HCT116 (cell line): ENCODE measurements at regions not wholly inside any gene's neighbourhood (a gene's known extent, or its start where the extent isn't known, plus 50 kb on each side); places are given as distances from the start of the nearest gene placed in this dataset.

Experiments
- ATAC-seq: fragments of 200-7000 bp; cut with Tn5 transposase; 2 replicates; pipeline ENCODE4 v1.9.1; 2020; ENCODE audit warnings: mild to moderate bottlenecking, moderate library complexity
- BruUV-seq: library from RNA; stranded (reverse); fragments of 400-500 nt; replicated peaks from 2 replicates; lab custom pipeline; 2021; lab: Mats Ljungman, UMichigan
- CTCF ChIA-PET: fragments of 300-600 bp; sonication (Branson Sonifier 250); formaldehyde crosslinking; loops from one replicate; lab custom pipeline; 2021; ENCODE audit warnings: antibody characterized with exemption; lab: Charles Lee
- POLR2A ChIA-PET: fragments of 300-600, 350-600 bp; sonication (Branson Sonifier 250); formaldehyde crosslinking; loops from one replicate; lab custom pipeline; 2021; ENCODE audit warnings: antibody characterized with exemption; lab: Charles Lee
- RAD21 ChIA-PET, 2 experiments: fragments of 300-600 bp; sonication (Branson Sonifier 250); formaldehyde crosslinking; loops; one replicate each; lab custom pipeline; 2023; ENCODE audit warnings: low total read pairs in 2 of 2; ENCODE audit not compliant: uncharacterized antibody in 2 of 2, unreplicated experiment in 2 of 2, low non-redundant PET in 1 of 2; lab: Charles Lee
- DNase-seq: peaks from one replicate; pipeline ENCODE4 v3.0.0-alpha.2; 2010; ENCODE audit warnings: low read depth, low spot score
- H2AFZ ChIP-seq: fragments of 200-600 bp; shearing (Covaris generic), sonication (generic); 2 replicates; pipeline ENCODE4 v1.6.1; 2017; ENCODE audit warnings: low read depth, mixed run types, mixed read lengths, antibody characterized with exemption, low read length; ENCODE audit not compliant: poor library complexity, severe bottlenecking
- H3K27ac ChIP-seq: 2 replicates; pipeline ENCODE4 v1.5.1; 2012; ENCODE audit warnings: low read depth, low read length
- H3K27me3 ChIP-seq: fragments of 200-600 bp; sonication (generic); 2 replicates; pipeline ENCODE4 v1.6.1; 2016; ENCODE audit warnings: mixed run types, low read length, mixed read lengths; ENCODE audit not compliant: insufficient read depth
- H3K36me3 ChIP-seq, 2 experiments: fragments of 200-500 bp in 1 of 2; fragments of 200-600 bp in 1 of 2; sonication (Bioruptor generic) in 1 of 2; sonication (generic) in 1 of 2; 2 replicates each; pipeline versions ENCODE4 v1.5.1 to v1.6.1; 2014 to 2016; ENCODE audit warnings: low read length in 2 of 2, inconsistent platforms in 1 of 2, mixed read lengths in 1 of 2, mixed run types in 1 of 2; ENCODE audit not compliant: insufficient read depth in 2 of 2, control insufficient read depth in 1 of 2
- H3K4me1 ChIP-seq, 2 experiments: fragments of 200-600 bp in 1 of 2; sonication (generic) in 1 of 2; 2 replicates each; pipeline versions ENCODE4 v1.5.1 to v1.6.1; 2012 to 2017; ENCODE audit warnings: low read length in 2 of 2, inconsistent platforms in 1 of 2, mild to moderate bottlenecking in 1 of 2, mixed read lengths in 1 of 2, mixed run types in 1 of 2, moderate library complexity in 1 of 2; ENCODE audit not compliant: insufficient read depth in 2 of 2, control insufficient read depth in 1 of 2
- H3K4me2 ChIP-seq: fragments of 200-600 bp; sonication (generic); 2 replicates; pipeline ENCODE4 v1.6.1; 2017; ENCODE audit warnings: mixed run types, low read length, mixed read lengths
- H3K4me3 ChIP-seq, 2 experiments: fragments of 200-600 bp in 1 of 2; sonication (generic) in 1 of 2; replicated peaks in 1 of 2; 2 replicates each; pipeline ENCODE4 v1.5.1; 2011 to 2016; ENCODE audit warnings: low read length in 2 of 2, control low read depth in 1 of 2, low read depth in 1 of 2, mild to moderate bottlenecking in 1 of 2, mixed read lengths in 1 of 2, mixed run types in 1 of 2
- H3K79me2 ChIP-seq: fragments of 200-600 bp; sonication (generic); 2 replicates; pipeline ENCODE4 v1.6.1; 2017; ENCODE audit warnings: mild to moderate bottlenecking, mixed run types, low read length, moderate library complexity, mixed read lengths; ENCODE audit not compliant: insufficient read depth
- H3K9ac ChIP-seq: fragments of 200-600 bp; sonication (generic); 2 replicates; pipeline ENCODE4 v1.6.1; 2016; ENCODE audit warnings: low read length, mixed read lengths
- H3K9me2 ChIP-seq: fragments of 200-600 bp; sonication (generic), shearing (Covaris generic); 2 replicates; pipeline ENCODE4 v1.6.1; 2017; ENCODE audit warnings: mixed run types, mild to moderate bottlenecking, moderate library complexity; ENCODE audit not compliant: insufficient read depth
- H3K9me3 ChIP-seq, 2 experiments: fragments of 200-500 bp in 1 of 2; fragments of 200-600 bp in 1 of 2; sonication (Bioruptor generic) in 1 of 2; sonication (generic) in 1 of 2; 2 replicates each; pipeline ENCODE4 v1.6.1; 2014 to 2017; ENCODE audit warnings: low read length in 2 of 2, mixed read lengths in 2 of 2, inconsistent platforms in 1 of 2, low read depth in 1 of 2, mild to moderate bottlenecking in 1 of 2, mixed run types in 1 of 2, moderate library complexity in 1 of 2; ENCODE audit not compliant: control insufficient read depth in 1 of 2, insufficient read depth in 1 of 2
- H4K20me1 ChIP-seq: fragments of 200-600 bp; sonication (generic), shearing (Covaris generic); 2 replicates; pipeline ENCODE4 v1.6.1; 2017; ENCODE audit warnings: mixed run types, mild to moderate bottlenecking, moderate library complexity; ENCODE audit not compliant: insufficient read depth
- CEBPB ChIP-seq: IDR thresholded peaks from 2 replicates; pipeline ENCODE4 v1.6.1; 2012; ENCODE audit warnings: low read depth
- ELF1 ChIP-seq: IDR thresholded peaks from 2 replicates; pipeline ENCODE4 v1.6.1; 2012; ENCODE audit warnings: low read depth, borderline replicate concordance
- FOSL1 ChIP-seq: IDR thresholded peaks from 2 replicates; pipeline ENCODE4 v1.6.1; 2012; ENCODE audit warnings: low read depth
- JUND ChIP-seq: IDR thresholded peaks from 2 replicates; pipeline ENCODE4 v1.6.1; 2012
- POLR2A ChIP-seq: IDR thresholded peaks from 2 replicates; pipeline ENCODE4 v1.7.0; 2011; ENCODE audit warnings: borderline replicate concordance; ENCODE audit not compliant: insufficient read depth, insufficient read length; ENCODE audit errors: extremely low read depth
- POLR2AphosphoS5 ChIP-seq: IDR thresholded peaks from 2 replicates; pipeline ENCODE4 v1.6.1; 2011; ENCODE audit warnings: mild to moderate bottlenecking, low read depth, low read length, moderate library complexity
- YY1 ChIP-seq: IDR thresholded peaks from 2 replicates; pipeline ENCODE4 v1.6.1; 2011; ENCODE audit warnings: low read length, low read depth, moderate library complexity, mild to moderate bottlenecking; ENCODE audit not compliant: insufficient replicate concordance; ENCODE audit errors: extremely low read depth
- ZNF274 ChIP-seq: fragments of 200-500 bp; sonication (Bioruptor generic); IDR thresholded peaks from 2 replicates; pipeline ENCODE4 v1.6.1; 2014; ENCODE audit warnings: mild to moderate bottlenecking, low read depth, low read length, inconsistent platforms
- intact Hi-C: fragments of 100-400 bp; cut with micrococcal nuclease; formaldehyde crosslinking; loops from 2 replicates; pipeline ENCODE4 v1.10.0; 2022
- TF ChIP-seq, protein P1 (sequence below): IDR thresholded peaks from 2 replicates; pipeline ENCODE4 v1.6.1; 2012
- TF ChIP-seq, protein P2 (sequence below), 3 experiments: fragments of 200-600 bp in 1 of 3; sonication (generic) in 1 of 3; IDR thresholded peaks in 2 of 3; conservative IDR thresholded peaks in 1 of 3; 2 replicates each; pipeline ENCODE4 v1.5.1; 2012 to 2017; ENCODE audit warnings: low read depth in 2 of 3, low read length in 2 of 3, antibody characterized with exemption in 1 of 3, borderline replicate concordance in 1 of 3, control low read depth in 1 of 3, mild to moderate bottlenecking in 1 of 3, mixed read lengths in 1 of 3, mixed run types in 1 of 3, moderate library complexity in 1 of 3; ENCODE audit not compliant: insufficient read depth in 1 of 3

DNA sequence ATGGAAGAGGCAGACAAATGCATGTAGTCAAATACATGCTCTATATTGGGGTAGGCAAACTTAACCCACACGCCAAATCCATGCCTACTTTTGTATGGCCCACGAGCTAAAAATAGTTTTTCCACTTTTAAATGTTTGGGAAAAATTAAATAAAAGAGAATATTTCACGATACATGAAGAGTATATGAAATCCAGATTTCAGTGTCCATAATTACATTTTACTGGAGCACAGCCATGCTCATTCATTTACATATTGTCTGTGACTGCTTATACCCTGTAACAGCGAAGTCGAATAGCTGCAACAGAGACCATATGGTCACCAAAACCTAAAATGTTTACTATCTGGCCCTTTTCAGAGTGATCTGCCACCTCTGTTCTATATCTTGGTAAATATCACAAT, 257.4 kb upstream of the NOCT start:
- TF ChIP-seq POLR2A (no peak), FOSL1 (no peak), ZNF274 (no peak), CEBPB (no peak), JUND (no peak), ELF1 (no peak), POLR2AphosphoS5 (no peak), YY1 (no peak)
- TF ChIP-seq, protein P1, sequence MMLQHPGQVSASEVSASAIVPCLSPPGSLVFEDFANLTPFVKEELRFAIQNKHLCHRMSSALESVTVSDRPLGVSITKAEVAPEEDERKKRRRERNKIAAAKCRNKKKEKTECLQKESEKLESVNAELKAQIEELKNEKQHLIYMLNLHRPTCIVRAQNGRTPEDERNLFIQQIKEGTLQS = no peak
- TF ChIP-seq, protein P2, sequence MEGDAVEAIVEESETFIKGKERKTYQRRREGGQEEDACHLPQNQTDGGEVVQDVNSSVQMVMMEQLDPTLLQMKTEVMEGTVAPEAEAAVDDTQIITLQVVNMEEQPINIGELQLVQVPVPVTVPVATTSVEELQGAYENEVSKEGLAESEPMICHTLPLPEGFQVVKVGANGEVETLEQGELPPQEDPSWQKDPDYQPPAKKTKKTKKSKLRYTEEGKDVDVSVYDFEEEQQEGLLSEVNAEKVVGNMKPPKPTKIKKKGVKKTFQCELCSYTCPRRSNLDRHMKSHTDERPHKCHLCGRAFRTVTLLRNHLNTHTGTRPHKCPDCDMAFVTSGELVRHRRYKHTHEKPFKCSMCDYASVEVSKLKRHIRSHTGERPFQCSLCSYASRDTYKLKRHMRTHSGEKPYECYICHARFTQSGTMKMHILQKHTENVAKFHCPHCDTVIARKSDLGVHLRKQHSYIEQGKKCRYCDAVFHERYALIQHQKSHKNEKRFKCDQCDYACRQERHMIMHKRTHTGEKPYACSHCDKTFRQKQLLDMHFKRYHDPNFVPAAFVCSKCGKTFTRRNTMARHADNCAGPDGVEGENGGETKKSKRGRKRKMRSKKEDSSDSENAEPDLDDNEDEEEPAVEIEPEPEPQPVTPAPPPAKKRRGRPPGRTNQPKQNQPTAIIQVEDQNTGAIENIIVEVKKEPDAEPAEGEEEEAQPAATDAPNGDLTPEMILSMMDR (IDR thresholded peaks at IDR 0.05 in 2 of 3, conservative IDR thresholded peaks at IDR 0.05 in 1 of 3; ENCODE audit: borderline replicate concordance in 1 of 3, insufficient read depth in 1 of 3, low read depth in 2 of 3, low read length in 2 of 3) = no peak
- Histone ChIP-seq H3K9me3 (no peaks in the 10 kb centered on the region), H3K27me3 (no peaks in the 10 kb centered on the region), H2AFZ (no peak overlapping the region), H3K36me3 (no peaks in the 10 kb centered on the region), H3K4me3 (no peak overlapping the region), H3K79me2 (no peaks in the 10 kb centered on the region), H3K9ac (no peak overlapping the region), H3K4me1 (no peaks in the 10 kb centered on the region), H3K27ac (no peak overlapping the region), H3K4me2 (no peak overlapping the region), H3K9me2 (no peaks in the 10 kb centered on the region), H4K20me1 (no peaks in the 10 kb centered on the region)
- intact Hi-C loops = no loop called here
- no peak for DNase-seq
- POLR2A ChIA-PET = no interaction called here
- no TSS peak for BruUV-seq
- RAD21 ChIA-PET = no interaction called here
- no peak for ATAC-seq
- CTCF ChIA-PET = no interaction called here
